Esophagus squamous epithelium (tissue), 5 donors: ENCODE measurements at regions not wholly inside any gene's neighbourhood (a gene's known extent, or its start where the extent isn't known, plus 50 kb on each side); places are given as distances from the start of the nearest gene placed in this dataset.
"Not testable (repeated sequence)": the region's sequence is repeated elsewhere in the genome, so short reads cannot be mapped to it uniquely, and the experiment has no call there.

Source experiments
- DNase-seq: peaks from one replicate; lab custom pipeline; 2025; lab: John Stamatoyannopoulos, UW
- H3K27ac ChIP-seq, 4 donors: fragments of 200-600 bp; sonication (generic); one replicate each; pipeline ENCODE4 v1.5.1; 2016 to 2019; ENCODE audit warnings: mild to moderate bottlenecking in 1 of 4
- H3K27me3 ChIP-seq, 4 donors: fragments of 200-600 bp; sonication (generic); 1 replicate in 3 of 4; 2 replicates in 1 of 4; pipeline versions ENCODE4 v1.5.1 to v1.6.0; 2017 to 2021; ENCODE audit warnings: antibody characterized with exemption in 1 of 4
- H3K36me3 ChIP-seq, 3 donors: fragments of 200-600 bp; sonication (generic); one replicate each; pipeline ENCODE4 v1.5.1; 2016 to 2019
- H3K4me1 ChIP-seq, 3 donors: fragments of 200-600 bp; sonication (generic); one replicate each; pipeline ENCODE4 v1.5.1; 2017 to 2019
- H3K4me3 ChIP-seq, 4 donors: fragments of 200-600 bp; sonication (generic); 1 replicate in 3 of 4; 2 replicates in 1 of 4; pipeline ENCODE4 v1.5.1; 2016 to 2019; ENCODE audit warnings: mild to moderate bottlenecking in 2 of 4, moderate library complexity in 1 of 4
- H3K9me3 ChIP-seq, 3 donors: fragments of 200-600 bp; sonication (generic); one replicate each; pipeline ENCODE4 v1.5.1; 2016 to 2019
- POLR2A ChIP-seq, 4 donors: fragments of 450-650 bp; IDR thresholded peaks; one replicate each; pipeline ENCODE4 v1.6.1; 2017; ENCODE audit warnings: antibody characterized with exemption in 4 of 4, mild to moderate bottlenecking in 4 of 4, moderate library complexity in 3 of 4
- WGBS, 2 donors: methylation state at CpG; one replicate each; pipeline ENCODE4 v1.1.5; 2018; 5-methylcytosine and 5-hydroxymethylcytosine counted together
- intact Hi-C: fragments of 100-400 bp; cut with DNase I; formaldehyde crosslinking; loops from one replicate; pipeline ENCODE4 v1.15.0; 2022
- TF ChIP-seq, protein P1 (sequence below), 6 experiments: fragments of 450-650 bp in 4 of 6; fragments of 200-600 bp in 2 of 6; sonication (generic) in 2 of 6; IDR thresholded peaks; one replicate each; pipeline ENCODE4 v1.5.1; 2016 to 2019; ENCODE audit warnings: antibody characterized with exemption in 6 of 6, mild to moderate bottlenecking in 4 of 6, moderate library complexity in 4 of 6
- donor health status: DM: yes; HTN: yes; CAD: no.

DNA sequence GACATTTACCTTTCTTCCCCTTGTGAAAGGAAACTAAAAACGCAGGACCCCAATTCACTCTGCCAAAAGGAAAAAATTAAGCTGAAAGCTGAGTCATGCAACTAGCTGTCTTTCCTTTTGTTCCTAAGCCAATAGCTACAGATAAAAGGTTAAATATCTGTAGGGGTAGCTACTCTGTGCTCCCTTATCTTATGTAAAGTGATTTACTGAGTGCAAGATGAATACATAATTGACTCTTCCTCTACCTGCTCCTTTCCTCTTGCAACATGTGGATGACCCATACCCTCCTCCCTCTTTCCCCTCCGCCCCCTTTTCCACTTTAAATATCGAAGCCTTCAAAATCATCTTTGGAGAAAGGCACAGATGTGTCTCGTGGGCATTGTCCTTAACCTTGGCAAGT, 68.0 kb upstream of the ZNF157 start:
- intact Hi-C loops = no loop called here
- no peaks in the 10 kb centered on the region for H3K9me3 ChIP-seq
- H3K4me1 ChIP-seq = peaks cover 0 to 2% (median 0%) of the 10 kb centered on the region in 3 donors
- TF ChIP-seq, protein P1, sequence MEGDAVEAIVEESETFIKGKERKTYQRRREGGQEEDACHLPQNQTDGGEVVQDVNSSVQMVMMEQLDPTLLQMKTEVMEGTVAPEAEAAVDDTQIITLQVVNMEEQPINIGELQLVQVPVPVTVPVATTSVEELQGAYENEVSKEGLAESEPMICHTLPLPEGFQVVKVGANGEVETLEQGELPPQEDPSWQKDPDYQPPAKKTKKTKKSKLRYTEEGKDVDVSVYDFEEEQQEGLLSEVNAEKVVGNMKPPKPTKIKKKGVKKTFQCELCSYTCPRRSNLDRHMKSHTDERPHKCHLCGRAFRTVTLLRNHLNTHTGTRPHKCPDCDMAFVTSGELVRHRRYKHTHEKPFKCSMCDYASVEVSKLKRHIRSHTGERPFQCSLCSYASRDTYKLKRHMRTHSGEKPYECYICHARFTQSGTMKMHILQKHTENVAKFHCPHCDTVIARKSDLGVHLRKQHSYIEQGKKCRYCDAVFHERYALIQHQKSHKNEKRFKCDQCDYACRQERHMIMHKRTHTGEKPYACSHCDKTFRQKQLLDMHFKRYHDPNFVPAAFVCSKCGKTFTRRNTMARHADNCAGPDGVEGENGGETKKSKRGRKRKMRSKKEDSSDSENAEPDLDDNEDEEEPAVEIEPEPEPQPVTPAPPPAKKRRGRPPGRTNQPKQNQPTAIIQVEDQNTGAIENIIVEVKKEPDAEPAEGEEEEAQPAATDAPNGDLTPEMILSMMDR (IDR thresholded peaks at IDR 0.05) = no peak
- TF ChIP-seq POLR2A (IDR thresholded peaks at IDR 0.05) = no peak
- H3K27ac ChIP-seq = peak overlapping the region in 1 of 4 donors; percentile 32
- no peak overlapping the region for H3K4me3 ChIP-seq
- H3K36me3 ChIP-seq = no peaks in the 10 kb centered on the region
- WGBS, 2 donors = 39 to 42% methylated on average over 3 to 4 of the region's 4 CpGs
- no peak for DNase-seq
- no peaks in the 10 kb centered on the region for H3K27me3 ChIP-seq

GRCh38 chrX:47306471-47307023, 63.8 kb upstream of the ZNF157 start:
- H3K27ac ChIP-seq, H3K4me3 ChIP-seq, H3K36me3 ChIP-seq, DNase-seq, H3K9me3 ChIP-seq, H3K4me1 ChIP-seq, H3K27me3 ChIP-seq, intact Hi-C loops: not testable (repeated sequence)
- 42 to 46% methylated on average over 2 to 6 of the region's 7 CpGs for WGBS, 2 donors

GRCh38 chrX:47311932-47312774, 58.2 kb upstream of the ZNF157 start:
- no peak for TF ChIP-seq POLR2A (IDR thresholded peaks at IDR 0.05)
- TF ChIP-seq, protein P1 (IDR thresholded peaks at IDR 0.05) = peak in 5 of 6 experiments; percentile 15 to 52 (median 36)
- H3K27ac ChIP-seq = no peak overlapping the region
- no peaks in the 10 kb centered on the region for H3K4me1 ChIP-seq
- no peaks in the 10 kb centered on the region for H3K36me3 ChIP-seq
- DNase-seq = no peak
- H3K4me3 ChIP-seq = no peak overlapping the region
- intact Hi-C loops = no loop called here
- H3K27me3 ChIP-seq = no peaks in the 10 kb centered on the region
- 27 to 71% methylated on average over 5 to 8 of the region's 19 CpGs for WGBS, 2 donors
- H3K9me3 ChIP-seq = no peaks in the 10 kb centered on the region

DNA sequence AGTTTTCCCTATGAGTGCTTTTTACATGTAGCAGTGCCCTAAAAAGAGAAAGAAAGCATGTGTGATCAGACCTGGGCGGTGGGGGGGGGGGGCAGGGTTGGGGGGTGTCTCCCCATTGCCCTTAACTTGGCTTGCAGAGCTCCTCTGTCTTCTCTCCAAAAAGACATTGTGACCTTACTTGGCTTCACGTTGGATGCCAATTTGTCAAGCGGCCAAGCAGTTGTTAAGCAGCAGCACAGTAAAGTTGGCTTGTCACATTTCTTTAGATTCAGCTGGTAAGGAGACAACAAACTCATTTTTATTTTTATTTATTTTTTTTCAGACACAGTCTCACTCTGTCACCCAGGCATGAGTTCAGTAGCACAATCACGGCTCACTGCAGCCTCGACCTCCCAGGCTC, 57.3 kb upstream of the ZNF157 start:
- intact Hi-C loops = no loop called here
- 39 to 64% methylated on average over 4 to 5 of the region's 5 CpGs for WGBS, 2 donors
- no peaks in the 10 kb centered on the region for H3K27me3 ChIP-seq
- TF ChIP-seq, protein P1 (IDR thresholded peaks at IDR 0.05) = no peak
- TF ChIP-seq POLR2A (IDR thresholded peaks at IDR 0.05) = no peak
- no peak overlapping the region for H3K4me3 ChIP-seq
- no peaks in the 10 kb centered on the region for H3K36me3 ChIP-seq
- no peak overlapping the region for H3K27ac ChIP-seq
- no peak for DNase-seq
- H3K4me1 ChIP-seq = no peaks in the 10 kb centered on the region
- no peaks in the 10 kb centered on the region for H3K9me3 ChIP-seq

GRCh38 chrX:47316276-47317025, 53.9 kb upstream of the ZNF157 start:
- Histone ChIP-seq H3K27me3 (no peaks in the 10 kb centered on the region), H3K27ac (no peak overlapping the region), H3K4me3 (peak overlapping the region in 1 of 4 donors; percentile 5), H3K36me3 (no peaks in the 10 kb centered on the region), H3K9me3 (no peaks in the 10 kb centered on the region), H3K4me1 (no peaks in the 10 kb centered on the region)
- DNase-seq = no peak
- 52 to 64% methylated on average over 8 to 13 of the region's 14 CpGs for WGBS, 2 donors
- TF ChIP-seq POLR2A (IDR thresholded peaks at IDR 0.05) = no peak
- TF ChIP-seq, protein P1 (IDR thresholded peaks at IDR 0.05) = no peak
- intact Hi-C loops = no loop called here
